ENCODE measurements at regions not wholly inside any gene's neighbourhood (a gene's known extent, or its start where the extent isn't known, plus 50 kb on each side); places are given as distances from the start of the nearest gene placed in this dataset.

- H3K27ac ChIP-seq (ENCODE audit: low read length): no peak overlapping the region
- TF ChIP-seq EZH2phosphoT487 (IDR thresholded peaks at IDR 0.05; ENCODE audit: low read length) (no peak), EZH2 (optimal IDR thresholded peaks at IDR 0.05; ENCODE audit: low read depth, low read length) (no peak), CTCF (IDR thresholded peaks at IDR 0.05; ENCODE audit: low read length) (no peak)
- no peak overlapping the region for H3K9ac ChIP-seq (ENCODE audit: low read length)
Measured at GRCh38 chr6:53398247-53399026, 49.7 kb upstream of the ELOVL5 start.

More at GRCh38 chr6:53398247-53399026, 49.7 kb upstream of the ELOVL5 start:
- H3K9me2 ChIP-seq (replicated peaks; ENCODE audit: insufficient read depth, low read length): no peaks in the 10 kb centered on the region
- no peaks in the 10 kb centered on the region for H3K79me2 ChIP-seq (ENCODE audit: low read length)
- no peaks in the 10 kb centered on the region for H4K20me1 ChIP-seq (ENCODE audit: insufficient read depth, low read length)
- no peak overlapping the region for H3K4me2 ChIP-seq (ENCODE audit: low read depth, low read length)
- no peaks in the 10 kb centered on the region for H3K36me3 ChIP-seq (replicated peaks; ENCODE audit: insufficient read depth, low read length)
- H3K4me1 ChIP-seq (ENCODE audit: low read length): no peaks in the 10 kb centered on the region
- H2AFZ ChIP-seq (ENCODE audit: low read length): no peak overlapping the region
- no peak for DNase-seq
- no peaks in the 10 kb centered on the region for H3K9me3 ChIP-seq (replicated peaks; ENCODE audit: insufficient read depth, low read length)
- H3K4me3 ChIP-seq (ENCODE audit: low read length): no peak overlapping the region
- no peaks in the 10 kb centered on the region for H3F3A ChIP-seq (ENCODE audit: insufficient read depth, low read length)
- H3K27me3 ChIP-seq (replicated peaks; ENCODE audit: insufficient read depth, low read length): no peaks in the 10 kb centered on the region

All from MM.1S (cell line).